Esophagus muscularis mucosa (tissue), 4 donors: ENCODE measurements at regions not wholly inside any gene's neighbourhood (a gene's known extent, or its start where the extent isn't known, plus 50 kb on each side); places are given as distances from the start of the nearest gene placed in this dataset.

Source experiments
- DNase-seq: peaks from one replicate; pipeline ENCODE4 v3.0.0-alpha.2; 2017; ENCODE audit errors: extremely low spot score
- H3K27ac ChIP-seq, 4 donors: fragments of 200-600 bp; sonication (generic); replicated peaks in 1 of 4; 1 replicate in 3 of 4; 2 replicates in 1 of 4; pipeline ENCODE4 v1.5.1; 2016 to 2019; ENCODE audit warnings: mild to moderate bottlenecking in 1 of 4
- H3K27me3 ChIP-seq, 4 donors: fragments of 200-600 bp; sonication (generic); one replicate each; pipeline versions ENCODE4 v1.5.1 to v1.6.0; 2016 to 2019
- H3K36me3 ChIP-seq, 4 donors: fragments of 200-600 bp; sonication (generic); one replicate each; pipeline ENCODE4 v1.5.1; 2016 to 2019
- H3K4me1 ChIP-seq, 4 donors: fragments of 200-600 bp; sonication (generic); one replicate each; pipeline ENCODE4 v1.5.1; 2016 to 2019
- H3K4me3 ChIP-seq, 4 donors: fragments of 200-600 bp; sonication (generic); 1 replicate in 2 of 4; 2 replicates in 2 of 4; pipeline ENCODE4 v1.5.1; 2016 to 2019; ENCODE audit warnings: mild to moderate bottlenecking in 4 of 4, moderate library complexity in 1 of 4
- H3K9me3 ChIP-seq, 4 donors: fragments of 200-600 bp; sonication (generic); 1 replicate in 3 of 4; 2 replicates in 1 of 4; pipeline ENCODE4 v1.5.1; 2016 to 2019
- CTCF ChIP-seq, 3 experiments: fragments of 200-600 bp in 2 of 3; fragments of 450-650 bp in 1 of 3; sonication (generic) in 2 of 3; IDR thresholded peaks; one replicate each; pipeline ENCODE4 v1.5.1; 2017 to 2019; ENCODE audit warnings: antibody characterized with exemption in 3 of 3, mild to moderate bottlenecking in 2 of 3, moderate library complexity in 1 of 3
- EP300 ChIP-seq: sonication (generic); formaldehyde crosslinking; IDR thresholded peaks from one replicate; pipeline ENCODE4 v1.6.1; 2017; ENCODE audit warnings: antibody characterized with exemption
- POLR2A ChIP-seq: fragments of 450-650 bp; IDR thresholded peaks from one replicate; pipeline ENCODE4 v1.6.1; 2017; ENCODE audit warnings: antibody characterized with exemption, moderate library complexity, mild to moderate bottlenecking, low read depth
- POLR2AphosphoS5 ChIP-seq, 2 donors: sonication (generic); formaldehyde crosslinking; IDR thresholded peaks; one replicate each; pipeline ENCODE4 v1.6.1; 2017; ENCODE audit warnings: antibody characterized with exemption in 2 of 2
- WGBS: methylation state at CpG from one replicate; pipeline ENCODE4 v1.1.5; 2018; 5-methylcytosine and 5-hydroxymethylcytosine counted together
- intact Hi-C: fragments of 100-400 bp; cut with DNase I; formaldehyde crosslinking; loops from one replicate; pipeline ENCODE4 v1.15.1; 2023

GRCh38 chr3:118369892-118370491, 664.7 kb downstream of the IGSF11 start:
- Histone ChIP-seq H3K36me3 (no peaks in the 10 kb centered on the region), H3K27me3 (no peaks in the 10 kb centered on the region), H3K27ac (no peak overlapping the region), H3K4me1 (no peaks in the 10 kb centered on the region), H3K9me3 (peaks cover 0 to 19% (median 14%) of the 10 kb centered on the region in 4 donors), H3K4me3 (no peak overlapping the region)
- intact Hi-C loops, result no loop called here
- 94% methylated on average over 4 of the region's 4 CpGs for whole genome bisulfite sequencing
- DNase-seq, result no peak
- TF ChIP-seq CTCF (IDR thresholded peaks at IDR 0.05), result no peak
- TF ChIP-seq POLR2AphosphoS5 (IDR thresholded peaks at IDR 0.05), result no peak
- TF ChIP-seq EP300, result no peak
- no peak for TF ChIP-seq POLR2A

GRCh38 chr3:118380576-118380975, 654.1 kb downstream of the IGSF11 start:
- WGBS, result 46% methylated on average over 2 of the region's 2 CpGs
- Histone ChIP-seq H3K27me3 (no peaks in the 10 kb centered on the region), H3K36me3 (no peaks in the 10 kb centered on the region), H3K27ac (no peak overlapping the region), H3K4me1 (no peaks in the 10 kb centered on the region), H3K4me3 (no peak overlapping the region), H3K9me3 (peaks cover 0 to 5% (median 0%) of the 10 kb centered on the region in 4 donors)
- DNase-seq, result no peak
- no peak for TF ChIP-seq EP300
- no peak for TF ChIP-seq POLR2AphosphoS5 (IDR thresholded peaks at IDR 0.05)
- no peak for TF ChIP-seq CTCF (IDR thresholded peaks at IDR 0.05)
- TF ChIP-seq POLR2A, result no peak
- intact Hi-C loops, result no loop called here

- Histone ChIP-seq H3K4me3 (no peak overlapping the region), H3K9me3 (no peaks in the 10 kb centered on the region), H3K4me1 (no peaks in the 10 kb centered on the region), H3K27ac (no peak overlapping the region), H3K36me3 (no peaks in the 10 kb centered on the region), H3K27me3 (no peaks in the 10 kb centered on the region)
- intact Hi-C loops, result no loop called here
- TF ChIP-seq POLR2AphosphoS5 (IDR thresholded peaks at IDR 0.05) (no peak), EP300 (no peak), CTCF (IDR thresholded peaks at IDR 0.05) (no peak), POLR2A (no peak)
- no peak for DNase-seq
- 28% methylated on average over 1 of the region's 1 CpG for WGBS
Observed at GRCh38 chr3:118396491-118396890, 638.2 kb downstream of the IGSF11 start.

- H3K4me1 ChIP-seq, result no peaks in the 10 kb centered on the region
- H3K4me3 ChIP-seq, result no peak overlapping the region
- intact Hi-C loops, result no loop called here
- 77% methylated on average over 2 of the region's 2 CpGs for WGBS
- H3K36me3 ChIP-seq, result no peaks in the 10 kb centered on the region
- no peak for DNase-seq
- H3K9me3 ChIP-seq, result no peaks in the 10 kb centered on the region
- TF ChIP-seq POLR2A (no peak), POLR2AphosphoS5 (IDR thresholded peaks at IDR 0.05) (no peak), EP300 (no peak), CTCF (IDR thresholded peaks at IDR 0.05) (no peak)
- H3K27ac ChIP-seq, result no peak overlapping the region
- H3K27me3 ChIP-seq, result no peaks in the 10 kb centered on the region
Observed at GRCh38 chr3:118400086-118400485, 634.6 kb downstream of the IGSF11 start.

- no peaks in the 10 kb centered on the region for H3K4me1 ChIP-seq
- no peak overlapping the region for H3K4me3 ChIP-seq
- no peaks in the 10 kb centered on the region for H3K27me3 ChIP-seq
- 71% methylated on average over 1 of the region's 1 CpG for WGBS
- no peak for TF ChIP-seq POLR2AphosphoS5 (IDR thresholded peaks at IDR 0.05)
- TF ChIP-seq POLR2A, result no peak
- TF ChIP-seq CTCF (IDR thresholded peaks at IDR 0.05), result no peak
- no peak for TF ChIP-seq EP300
- H3K27ac ChIP-seq, result no peak overlapping the region
- no peaks in the 10 kb centered on the region for H3K9me3 ChIP-seq
- H3K36me3 ChIP-seq, result no peaks in the 10 kb centered on the region
- no peak for DNase-seq
- intact Hi-C loops, result no loop called here
Observed at GRCh38 chr3:118400886-118401285, 633.8 kb downstream of the IGSF11 start.
